Right lobe of liver (tissue), 4 donors: ENCODE measurements at regions not wholly inside any gene's neighbourhood (a gene's known extent, or its start where the extent isn't known, plus 50 kb on each side); places are given as distances from the start of the nearest gene placed in this dataset.

ENCODE experiments used
- POLR2A ChIP-seq: fragments of 450-650 bp; IDR thresholded peaks from one replicate; pipeline ENCODE4 v1.6.1; 2017; ENCODE audit warnings: antibody characterized with exemption, mild to moderate bottlenecking
- TF ChIP-seq, protein P1 (sequence below), 4 donors: fragments of 200-600 bp in 3 of 4; fragments of 450-650 bp in 1 of 4; IDR thresholded peaks; one replicate each; pipeline versions ENCODE4 v1.5.1 to v1.8.0; 2016 to 2022; ENCODE audit warnings: antibody characterized with exemption in 4 of 4, mild to moderate bottlenecking in 2 of 4
- donor health status: DM: no; HTN: no; CAD: no.
- donor health status: DM: no; HTN: no; CAD: no.
- donor health status: DM: no; HTN: yes; CAD: no.

DNA sequence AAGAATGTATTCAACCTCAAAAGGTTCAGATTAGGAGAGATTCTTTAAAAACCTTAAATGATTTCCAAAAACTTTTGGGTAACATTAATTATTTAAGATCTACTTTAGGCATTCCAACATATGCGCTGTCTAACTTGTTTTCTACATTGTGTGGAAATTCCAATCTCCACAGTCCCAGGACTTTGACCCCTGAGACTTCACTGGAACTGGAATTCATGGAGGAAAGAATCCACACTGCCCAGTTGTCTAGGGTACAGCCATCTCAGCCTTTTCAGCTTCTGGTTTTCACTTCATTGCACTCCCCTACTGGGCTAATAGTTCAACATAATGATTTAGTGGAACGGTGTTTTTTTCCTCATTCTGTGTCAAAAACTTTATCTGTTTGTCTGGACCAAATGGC lies 161.5 kb downstream of the IER5 start:
- TF ChIP-seq, protein P1, sequence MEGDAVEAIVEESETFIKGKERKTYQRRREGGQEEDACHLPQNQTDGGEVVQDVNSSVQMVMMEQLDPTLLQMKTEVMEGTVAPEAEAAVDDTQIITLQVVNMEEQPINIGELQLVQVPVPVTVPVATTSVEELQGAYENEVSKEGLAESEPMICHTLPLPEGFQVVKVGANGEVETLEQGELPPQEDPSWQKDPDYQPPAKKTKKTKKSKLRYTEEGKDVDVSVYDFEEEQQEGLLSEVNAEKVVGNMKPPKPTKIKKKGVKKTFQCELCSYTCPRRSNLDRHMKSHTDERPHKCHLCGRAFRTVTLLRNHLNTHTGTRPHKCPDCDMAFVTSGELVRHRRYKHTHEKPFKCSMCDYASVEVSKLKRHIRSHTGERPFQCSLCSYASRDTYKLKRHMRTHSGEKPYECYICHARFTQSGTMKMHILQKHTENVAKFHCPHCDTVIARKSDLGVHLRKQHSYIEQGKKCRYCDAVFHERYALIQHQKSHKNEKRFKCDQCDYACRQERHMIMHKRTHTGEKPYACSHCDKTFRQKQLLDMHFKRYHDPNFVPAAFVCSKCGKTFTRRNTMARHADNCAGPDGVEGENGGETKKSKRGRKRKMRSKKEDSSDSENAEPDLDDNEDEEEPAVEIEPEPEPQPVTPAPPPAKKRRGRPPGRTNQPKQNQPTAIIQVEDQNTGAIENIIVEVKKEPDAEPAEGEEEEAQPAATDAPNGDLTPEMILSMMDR (IDR thresholded peaks at IDR 0.05): no peak
- no peak for TF ChIP-seq POLR2A
